Loucy (cell line): ENCODE measurements at regions not wholly inside any gene's neighbourhood (a gene's known extent, or its start where the extent isn't known, plus 50 kb on each side); places are given as distances from the start of the nearest gene placed in this dataset.

Experiments
- H2AFZ ChIP-seq: fragments of 200-600 bp; sonication (generic); 2 replicates; pipeline ENCODE4 v1.6.0; 2016; ENCODE audit warnings: antibody characterized with exemption, mild to moderate bottlenecking, low read length, moderate library complexity
- H3F3A ChIP-seq: fragments of 200-600 bp; 2 replicates; pipeline ENCODE4 v1.6.0; 2016; ENCODE audit warnings: antibody characterized with exemption, low read depth, mild to moderate bottlenecking
- H3K27me3 ChIP-seq: fragments of 200-600 bp; sonication (generic); 2 replicates; pipeline ENCODE4 v1.6.1; 2014; ENCODE audit warnings: low read length, mild to moderate bottlenecking; ENCODE audit not compliant: insufficient read depth, poor library complexity, severe bottlenecking
- H3K36me3 ChIP-seq: fragments of 200-600 bp; sonication (generic); 2 replicates; pipeline ENCODE4 v1.6.1; 2016; ENCODE audit warnings: low read length; ENCODE audit not compliant: insufficient read depth
- H3K4me1 ChIP-seq: fragments of 200-600 bp; sonication (generic); 2 replicates; pipeline ENCODE4 v1.5.1; 2014; ENCODE audit warnings: low read length, mild to moderate bottlenecking; ENCODE audit not compliant: insufficient read depth, poor library complexity, severe bottlenecking
- H3K4me2 ChIP-seq: fragments of 200-600 bp; sonication (generic); 2 replicates; pipeline ENCODE4 v1.6.0; 2014; ENCODE audit warnings: antibody characterized with exemption, low read length, low read depth, mild to moderate bottlenecking; ENCODE audit not compliant: poor library complexity, severe bottlenecking
- H3K4me3 ChIP-seq: fragments of 200-600 bp; sonication (generic); 2 replicates; pipeline ENCODE4 v1.5.1; 2014; ENCODE audit warnings: low read length, mild to moderate bottlenecking, mixed read lengths; ENCODE audit not compliant: poor library complexity, severe bottlenecking
- H3K79me2 ChIP-seq: fragments of 200-600 bp; sonication (generic); 2 replicates; pipeline ENCODE4 v1.6.1; 2014; ENCODE audit warnings: low read length; ENCODE audit not compliant: insufficient read depth
- H3K9ac ChIP-seq: fragments of 200-600 bp; sonication (generic); 2 replicates; pipeline ENCODE4 v1.6.0; 2014; ENCODE audit warnings: mild to moderate bottlenecking, low read depth, low read length, moderate library complexity; ENCODE audit not compliant: poor library complexity, severe bottlenecking
- H3K9me2 ChIP-seq: fragments of 200-600 bp; sonication (generic); replicated peaks from 2 replicates; pipeline ENCODE4 v1.6.1; 2016; ENCODE audit warnings: low read depth, low read length, mixed read lengths
- H3K9me3 ChIP-seq: fragments of 200-600 bp; sonication (generic); 2 replicates; pipeline ENCODE4 v1.6.1; 2014; ENCODE audit warnings: mild to moderate bottlenecking, antibody characterized with exemption, low read length, low read depth; ENCODE audit not compliant: insufficient read depth
- H4K20me1 ChIP-seq: fragments of 200-600 bp; sonication (generic); 2 replicates; pipeline ENCODE4 v1.6.0; 2014; ENCODE audit warnings: antibody characterized with exemption, low read length, mild to moderate bottlenecking; ENCODE audit not compliant: insufficient read depth, poor library complexity, severe bottlenecking
- EZH2phosphoT487 ChIP-seq: fragments of 200-600 bp; IDR thresholded peaks from 2 replicates; pipeline ENCODE4 v1.6.1; 2018; ENCODE audit warnings: antibody characterized with exemption, mild to moderate bottlenecking, moderate library complexity, borderline replicate concordance
- TF ChIP-seq, protein P1 (sequence below): fragments of 200-600 bp; sonication (generic); conservative IDR thresholded peaks from 2 replicates; pipeline ENCODE4 v1.5.1; 2014; ENCODE audit warnings: mild to moderate bottlenecking, antibody characterized with exemption, low read length

DNA sequence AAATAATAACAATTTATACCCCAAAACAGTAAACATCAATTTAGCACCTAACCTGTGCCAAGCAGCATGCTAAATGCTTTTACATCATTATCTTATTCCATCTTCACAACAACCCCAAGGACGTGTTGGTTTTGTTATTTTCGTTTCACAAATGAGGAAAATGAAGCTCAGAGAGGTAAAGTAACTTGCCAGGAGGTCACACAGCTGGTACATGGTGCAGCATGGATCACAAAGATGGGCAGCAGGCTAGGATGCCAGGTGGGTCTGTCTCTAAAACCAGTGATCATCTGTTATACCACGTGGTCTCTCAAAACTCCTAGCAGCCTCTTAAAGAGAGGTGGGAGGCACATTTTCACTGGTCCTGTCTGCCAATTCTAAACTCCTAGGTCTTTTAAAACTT is 323.6 kb upstream of the F9 start:
- Histone ChIP-seq H3K36me3 (no peaks in the 10 kb centered on the region), H3K9ac (no peak overlapping the region), H3K9me3 (no peaks in the 10 kb centered on the region), H3K4me2 (no peak overlapping the region), H3K27me3 (no peaks in the 10 kb centered on the region), H3F3A (no peaks in the 10 kb centered on the region), H3K4me1 (no peaks in the 10 kb centered on the region), H3K4me3 (no peak overlapping the region), H3K9me2 (no peaks in the 10 kb centered on the region), H2AFZ (no peak overlapping the region), H4K20me1 (no peaks in the 10 kb centered on the region), H3K79me2 (no peaks in the 10 kb centered on the region)
- no peak for TF ChIP-seq EZH2phosphoT487
- TF ChIP-seq, protein P1, sequence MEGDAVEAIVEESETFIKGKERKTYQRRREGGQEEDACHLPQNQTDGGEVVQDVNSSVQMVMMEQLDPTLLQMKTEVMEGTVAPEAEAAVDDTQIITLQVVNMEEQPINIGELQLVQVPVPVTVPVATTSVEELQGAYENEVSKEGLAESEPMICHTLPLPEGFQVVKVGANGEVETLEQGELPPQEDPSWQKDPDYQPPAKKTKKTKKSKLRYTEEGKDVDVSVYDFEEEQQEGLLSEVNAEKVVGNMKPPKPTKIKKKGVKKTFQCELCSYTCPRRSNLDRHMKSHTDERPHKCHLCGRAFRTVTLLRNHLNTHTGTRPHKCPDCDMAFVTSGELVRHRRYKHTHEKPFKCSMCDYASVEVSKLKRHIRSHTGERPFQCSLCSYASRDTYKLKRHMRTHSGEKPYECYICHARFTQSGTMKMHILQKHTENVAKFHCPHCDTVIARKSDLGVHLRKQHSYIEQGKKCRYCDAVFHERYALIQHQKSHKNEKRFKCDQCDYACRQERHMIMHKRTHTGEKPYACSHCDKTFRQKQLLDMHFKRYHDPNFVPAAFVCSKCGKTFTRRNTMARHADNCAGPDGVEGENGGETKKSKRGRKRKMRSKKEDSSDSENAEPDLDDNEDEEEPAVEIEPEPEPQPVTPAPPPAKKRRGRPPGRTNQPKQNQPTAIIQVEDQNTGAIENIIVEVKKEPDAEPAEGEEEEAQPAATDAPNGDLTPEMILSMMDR = no peak

DNA sequence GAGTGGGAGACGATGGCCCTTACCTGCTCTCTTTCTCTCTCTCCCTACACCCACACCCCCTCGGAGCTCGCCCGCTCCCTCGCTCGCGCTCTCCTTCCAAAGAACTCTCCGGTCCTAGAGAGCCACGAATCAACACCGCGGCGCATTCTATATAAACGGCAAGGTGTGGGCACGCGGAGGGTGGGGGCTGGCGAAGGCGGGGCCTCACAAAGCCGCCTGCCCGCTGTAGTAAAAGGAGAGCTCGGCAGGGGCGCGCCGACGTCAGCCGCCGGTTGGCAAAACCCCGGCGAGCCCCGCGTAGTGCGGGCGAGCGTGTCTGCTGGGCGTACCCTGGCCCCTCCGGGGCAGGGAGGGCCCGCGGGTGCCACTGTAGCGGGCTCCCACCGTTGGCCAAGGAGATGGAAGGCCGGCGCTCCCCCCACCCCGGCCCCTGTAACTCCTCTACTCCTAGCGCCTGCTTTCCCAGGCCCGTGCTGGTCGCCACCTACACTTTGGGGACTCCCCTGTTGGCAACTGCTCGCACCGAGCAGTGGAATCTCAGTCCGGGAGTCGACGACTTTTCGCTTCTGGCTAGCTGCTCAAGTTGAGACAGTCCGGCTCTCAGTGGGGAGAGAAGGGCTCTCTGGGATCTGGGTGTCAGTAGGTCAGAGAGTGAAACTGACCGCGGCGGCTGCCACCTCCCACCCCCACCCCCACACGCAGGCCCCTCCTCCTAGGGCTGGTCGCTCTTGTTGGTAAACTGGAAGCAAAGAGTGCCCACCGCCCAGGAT is 325.5 kb upstream of the F9 start:
- Histone ChIP-seq H4K20me1 (no peaks in the 10 kb centered on the region), H3K4me2 (no peak overlapping the region), H3K9me3 (no peaks in the 10 kb centered on the region), H3K9me2 (no peaks in the 10 kb centered on the region), H3K79me2 (no peaks in the 10 kb centered on the region), H3K36me3 (no peaks in the 10 kb centered on the region), H2AFZ (no peak overlapping the region), H3F3A (no peaks in the 10 kb centered on the region), H3K4me1 (no peaks in the 10 kb centered on the region), H3K4me3 (no peak overlapping the region), H3K27me3 (no peaks in the 10 kb centered on the region), H3K9ac (no peak overlapping the region)
- TF ChIP-seq, protein P1 = no peak
- TF ChIP-seq EZH2phosphoT487 = no peak

DNA sequence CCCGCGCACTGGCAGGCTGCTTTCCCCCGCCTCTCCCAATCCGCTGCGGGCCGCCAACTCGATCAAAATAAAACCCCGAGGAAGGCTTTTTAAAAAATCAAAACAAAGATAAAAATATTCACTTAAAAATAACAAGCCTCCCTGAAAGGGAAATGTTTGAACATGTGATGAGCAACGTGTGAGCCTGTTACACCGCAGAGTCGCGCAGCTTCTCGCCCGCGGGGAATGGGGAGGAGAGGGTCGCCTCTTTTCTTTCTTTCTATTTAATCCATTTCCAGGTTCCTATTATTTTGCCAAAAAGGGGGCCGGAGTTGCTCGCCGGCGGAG is 326.0 kb upstream of the F9 start:
- no peaks in the 10 kb centered on the region for H3F3A ChIP-seq
- TF ChIP-seq, protein P1 = no peak
- TF ChIP-seq EZH2phosphoT487 = no peak
- H3K9ac ChIP-seq = no peak overlapping the region
- H3K9me3 ChIP-seq = no peaks in the 10 kb centered on the region
- no peak overlapping the region for H2AFZ ChIP-seq
- H3K27me3 ChIP-seq = no peaks in the 10 kb centered on the region
- no peaks in the 10 kb centered on the region for H4K20me1 ChIP-seq
- H3K4me2 ChIP-seq = no peak overlapping the region
- no peaks in the 10 kb centered on the region for H3K36me3 ChIP-seq
- no peaks in the 10 kb centered on the region for H3K4me1 ChIP-seq
- no peaks in the 10 kb centered on the region for H3K9me2 ChIP-seq
- no peak overlapping the region for H3K4me3 ChIP-seq
- H3K79me2 ChIP-seq = no peaks in the 10 kb centered on the region
